GM12892 (cell line): ENCODE measurements at regions not wholly inside any gene's neighbourhood (a gene's known extent, or its start where the extent isn't known, plus 50 kb on each side); places are given as distances from the start of the nearest gene placed in this dataset.

ENCODE experiments used
- POLR2AphosphoS5 ChIP-seq: IDR thresholded peaks from 2 replicates; pipeline ENCODE4 v1.6.1; 2011; ENCODE audit warnings: low read depth, low read length, control low read depth
- TAF1 ChIP-seq: IDR thresholded peaks from 2 replicates; pipeline ENCODE4 v1.6.1; 2011; ENCODE audit warnings: low read depth, mild to moderate bottlenecking, control low read depth, low read length, borderline replicate concordance

DNA sequence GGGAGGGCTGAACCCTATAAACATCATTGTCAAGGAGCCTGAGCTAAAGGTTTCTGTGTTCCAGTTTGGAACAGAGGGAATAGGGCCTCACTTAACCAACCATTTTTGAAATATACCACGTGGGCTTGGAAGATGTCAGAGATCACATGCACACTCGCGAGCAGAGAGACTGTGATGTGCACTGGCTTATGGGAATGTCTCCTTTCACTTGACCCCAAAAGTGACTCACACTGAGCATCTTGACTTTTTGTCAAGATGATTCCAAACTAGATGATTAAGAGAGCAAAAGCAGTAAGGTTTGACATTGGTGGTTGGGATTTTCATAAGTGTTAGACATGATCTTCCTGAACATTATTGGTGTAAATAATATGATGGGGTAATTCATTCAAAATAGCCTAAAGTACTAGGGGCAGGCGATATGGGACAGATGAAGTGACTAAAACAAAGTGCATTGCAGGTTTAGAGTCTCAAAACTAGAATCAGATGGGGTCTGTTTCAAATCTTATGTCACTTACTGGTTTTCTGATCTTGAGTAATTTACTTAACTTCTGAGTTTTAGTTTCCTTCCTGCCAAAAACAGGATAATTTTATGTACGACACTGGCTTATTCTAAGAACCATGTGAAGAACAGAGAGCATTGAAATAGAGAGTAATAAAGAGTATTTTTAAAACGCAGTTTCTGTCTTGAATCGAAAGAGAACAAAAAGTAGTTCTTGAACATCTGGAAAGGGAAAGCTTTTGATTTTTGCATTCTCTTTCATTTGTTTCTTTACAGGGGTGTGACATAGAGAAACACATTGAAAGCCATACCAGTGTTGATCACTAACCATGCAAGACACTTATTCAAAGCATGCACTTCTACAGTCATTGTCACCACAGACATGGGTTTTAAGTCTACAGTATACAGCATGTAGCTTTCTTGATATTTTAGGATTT, 383.0 kb downstream of the DIRAS2 start:
- TF ChIP-seq TAF1 (no peak), POLR2AphosphoS5 (no peak)
